IMR-90 (cell line): ENCODE measurements at regions not wholly inside any gene's neighbourhood (a gene's known extent, or its start where the extent isn't known, plus 50 kb on each side); places are given as distances from the start of the nearest gene placed in this dataset.

ENCODE experiments used
- ATAC-seq: fragments of 200-7000 bp; cut with Tn5 transposase; 2 replicates; pipeline ENCODE4 v1.9.1; 2020; ENCODE audit warnings: low read depth, mild to moderate bottlenecking, moderate library complexity
- BruUV-seq: library from RNA; stranded (reverse); fragments of 400-500 nt; replicated peaks from 2 replicates; lab custom pipeline; 2021; lab: Mats Ljungman, UMichigan
- CTCF ChIA-PET: fragments of 300-600 bp; formaldehyde crosslinking; extraction: SDS; loops from one replicate; lab custom pipeline; 2021; ENCODE audit warnings: antibody characterized with exemption; lab: Yijun Ruan, JAX
- POLR2A ChIA-PET: fragments of 300-600 bp; sonication (Branson Sonifier 250); formaldehyde crosslinking; loops from one replicate; lab custom pipeline; 2022; ENCODE audit warnings: antibody characterized with exemption; ENCODE audit not compliant: unreplicated experiment; lab: Charles Lee
- DNase-seq: peaks from one replicate; pipeline ENCODE4 v3.0.0; 2013
- H2AFZ ChIP-seq: replicated peaks from 2 replicates; pipeline ENCODE3; 2013; ENCODE audit warnings: low read length, mild to moderate bottlenecking; ENCODE audit not compliant: poor library complexity
- H2AK5ac ChIP-seq: 2 replicates; pipeline ENCODE4 v1.6.1; 2013; ENCODE audit warnings: low read depth, low read length, inconsistent platforms
- H2AK9ac ChIP-seq: replicated peaks from 2 replicates; pipeline ENCODE3; 2013; ENCODE audit warnings: mild to moderate bottlenecking, low read depth, low read length, moderate library complexity; ENCODE audit not compliant: poor library complexity
- H2BK120ac ChIP-seq: 2 replicates; pipeline ENCODE4 v1.6.1; 2013; ENCODE audit warnings: low read depth, low read length, inconsistent platforms
- H2BK15ac ChIP-seq: 3 replicates; pipeline ENCODE4 v1.6.1; 2013; ENCODE audit warnings: low read depth, low read length, inconsistent platforms
- H2BK20ac ChIP-seq: 2 replicates; pipeline ENCODE4 v1.6.1; 2013; ENCODE audit warnings: low read depth, mild to moderate bottlenecking, inconsistent platforms, low read length, moderate library complexity
- H2BK5ac ChIP-seq: 2 replicates; pipeline ENCODE4 v1.6.1; 2013; ENCODE audit warnings: mild to moderate bottlenecking, low read depth, low read length, inconsistent platforms; ENCODE audit not compliant: poor library complexity, severe bottlenecking
- H3K14ac ChIP-seq: replicated peaks from 2 replicates; pipeline ENCODE4 v1.6.1; 2013; ENCODE audit warnings: low read depth, low read length, inconsistent platforms
- H3K18ac ChIP-seq: 2 replicates; pipeline ENCODE4 v1.6.1; 2013; ENCODE audit warnings: low read depth, low read length, control low read depth
- H3K23ac ChIP-seq: 2 replicates; pipeline ENCODE4 v1.6.1; 2013; ENCODE audit warnings: low read depth, low read length, inconsistent platforms
- H3K27ac ChIP-seq: 2 replicates; pipeline ENCODE4 v1.5.1; 2013; ENCODE audit warnings: mild to moderate bottlenecking, control low read depth, low read length; ENCODE audit not compliant: insufficient read depth
- H3K27me3 ChIP-seq: 2 replicates; pipeline ENCODE4 v1.6.1; 2013; ENCODE audit warnings: low read length; ENCODE audit not compliant: control insufficient read depth, insufficient read depth
- H3K36me3 ChIP-seq: 2 replicates; pipeline ENCODE4 v1.6.1; 2013; ENCODE audit warnings: low read length, mixed read lengths; ENCODE audit not compliant: control insufficient read depth, insufficient read depth
- H3K4ac ChIP-seq: 2 replicates; pipeline ENCODE4 v1.6.1; 2013; ENCODE audit warnings: low read depth, low read length, inconsistent platforms
- H3K4me1 ChIP-seq: 2 replicates; pipeline ENCODE4 v1.6.1; 2013; ENCODE audit warnings: low read length, mixed read lengths; ENCODE audit not compliant: control insufficient read depth, insufficient read depth
- H3K4me2 ChIP-seq: 2 replicates; pipeline ENCODE4 v1.6.1; 2013; ENCODE audit warnings: low read depth, mild to moderate bottlenecking, control low read depth, low read length, moderate library complexity
- H3K4me3 ChIP-seq: 2 replicates; pipeline ENCODE4 v1.5.1; 2013; ENCODE audit warnings: low read depth, mild to moderate bottlenecking, control low read depth, low read length, moderate library complexity; ENCODE audit not compliant: insufficient read depth
- H3K56ac ChIP-seq: 2 replicates; pipeline ENCODE4 v1.6.1; 2013; ENCODE audit warnings: low read length, inconsistent platforms; ENCODE audit not compliant: insufficient read depth; ENCODE audit errors: extremely low read depth
- H3K79me1 ChIP-seq, 2 experiments: 2 replicates each; pipeline ENCODE4 v1.6.1; 2013; ENCODE audit warnings: low read length in 2 of 2, inconsistent platforms in 1 of 2, low read depth in 1 of 2
- H3K9ac ChIP-seq: 2 replicates; pipeline ENCODE4 v1.6.1; 2013; ENCODE audit warnings: low read depth, low read length, control low read depth
- H3K9me1 ChIP-seq: 2 replicates; pipeline ENCODE4 v1.6.1; 2013; ENCODE audit warnings: low read length, inconsistent platforms; ENCODE audit not compliant: insufficient read depth
- H3K9me3 ChIP-seq: 2 replicates; pipeline ENCODE4 v1.6.1; 2013; ENCODE audit warnings: low read length; ENCODE audit not compliant: control insufficient read depth, insufficient read depth
- H4K20me1 ChIP-seq: 2 replicates; pipeline ENCODE4 v1.6.1; 2013; ENCODE audit warnings: low read length, inconsistent platforms; ENCODE audit not compliant: insufficient read depth
- H4K5ac ChIP-seq: 2 replicates; pipeline ENCODE4 v1.6.1; 2013; ENCODE audit warnings: mild to moderate bottlenecking, low read depth, low read length, control low read depth
- H4K8ac ChIP-seq, 2 experiments: 2 replicates each; pipeline ENCODE4 v1.6.1; 2013; ENCODE audit warnings: low read depth in 2 of 2, low read length in 2 of 2, control low read depth in 1 of 2, inconsistent platforms in 1 of 2
- H4K91ac ChIP-seq: 2 replicates; pipeline ENCODE4 v1.6.1; 2013; ENCODE audit warnings: low read depth, low read length, inconsistent platforms; ENCODE audit not compliant: insufficient read depth
- BHLHE40 ChIP-seq: fragments of 150-350 bp; IDR thresholded peaks from 2 replicates; pipeline ENCODE4 v1.6.1; 2016; ENCODE audit warnings: mild to moderate bottlenecking, low read depth, low read length
- CEBPB ChIP-seq: IDR thresholded peaks from 2 replicates; pipeline ENCODE4 v1.6.1; 2012; ENCODE audit warnings: low read depth, low read length, improper control_type of control experiment
- CHD1 ChIP-seq: IDR thresholded peaks from 2 replicates; pipeline ENCODE4 v1.6.1; 2012; ENCODE audit warnings: low read depth, low read length, improper control_type of control experiment
- CTCF ChIP-seq: conservative IDR thresholded peaks from 2 replicates; pipeline ENCODE4 v1.5.1; 2012; ENCODE audit warnings: mild to moderate bottlenecking, low read depth, low read length, improper control_type of control experiment
- ELK1 ChIP-seq: fragments of 150-350 bp; IDR thresholded peaks from 2 replicates; pipeline ENCODE4 v1.6.1; 2016; ENCODE audit warnings: low read depth, mild to moderate bottlenecking, low read length, moderate library complexity, borderline replicate concordance
- FOS ChIP-seq: fragments of 150-350 bp; IDR thresholded peaks from 2 replicates; pipeline ENCODE4 v1.6.1; 2016; ENCODE audit warnings: low read depth, low read length
- MAFK ChIP-seq: IDR thresholded peaks from 2 replicates; pipeline ENCODE4 v1.6.1; 2012; ENCODE audit warnings: low read depth, low read length, improper control_type of control experiment
- MAZ ChIP-seq: IDR thresholded peaks from 2 replicates; pipeline ENCODE4 v1.6.1; 2012; ENCODE audit warnings: low read depth, mild to moderate bottlenecking, low read length, improper control_type of control experiment, moderate library complexity, borderline replicate concordance
- MXI1 ChIP-seq: IDR thresholded peaks from 2 replicates; pipeline ENCODE4 v1.6.1; 2012; ENCODE audit warnings: low read depth, mild to moderate bottlenecking, low read length, moderate library complexity, borderline replicate concordance
- NFE2L2 ChIP-seq: fragments of 150-350 bp; IDR thresholded peaks from 2 replicates; pipeline ENCODE4 v1.6.1; 2016; ENCODE audit warnings: low read depth, mild to moderate bottlenecking, low read length
- POLR2A ChIP-seq: IDR thresholded peaks from 2 replicates; pipeline ENCODE4 v1.6.1; 2012; ENCODE audit warnings: mild to moderate bottlenecking, low read depth, low read length
- RAD21 ChIP-seq: IDR thresholded peaks from 2 replicates; pipeline ENCODE4 v1.6.1; 2012; ENCODE audit warnings: low read length, improper control_type of control experiment
- RCOR1 ChIP-seq: IDR thresholded peaks from 2 replicates; pipeline ENCODE4 v1.6.1; 2012; ENCODE audit warnings: mild to moderate bottlenecking, low read length, improper control_type of control experiment; ENCODE audit not compliant: insufficient replicate concordance
- RFX5 ChIP-seq: IDR thresholded peaks from 2 replicates; pipeline ENCODE4 v1.8.0; 2012; ENCODE audit warnings: low read depth, mild to moderate bottlenecking, low read length, moderate library complexity
- SMC3 ChIP-seq: fragments of 150-350 bp; IDR thresholded peaks from 2 replicates; pipeline ENCODE4 v1.6.1; 2016; ENCODE audit warnings: low read depth, mild to moderate bottlenecking, antibody characterized with exemption, low read length, moderate library complexity
- USF2 ChIP-seq: fragments of 150-350 bp; IDR thresholded peaks from 2 replicates; pipeline ENCODE4 v1.6.1; 2017; ENCODE audit warnings: mild to moderate bottlenecking, antibody characterized with exemption, low read length, low read depth
- WGBS, 2 experiments: methylation state at CpG; one replicate each; pipeline versions ENCODE4 v1.1.5 to v1.1.7; 2013; ENCODE audit warnings: missing lambda C conversion rate in 2 of 2; ENCODE audit not compliant: insufficient read length in 1 of 2; ENCODE audit errors: extremely low coverage in 2 of 2; 5-methylcytosine and 5-hydroxymethylcytosine counted together
- dilution Hi-C: fragments of 300-500 bp; cut with HindIII; formaldehyde crosslinking; loops from one replicate; pipeline ENCODE4 v1.14.3; 2018; ENCODE audit warnings: low sequenced_read_pairs; ENCODE audit not compliant: unreplicated experiment
- in situ Hi-C: fragments of 300-500 bp; cut with MboI; formaldehyde crosslinking; loops from 3 replicates; pipeline ENCODE4 v1.14.3; 2019; ENCODE audit warnings: low sequenced_read_pairs, inconsistent platforms, mixed read lengths
- intact Hi-C: fragments of 100-400 bp; cut with micrococcal nuclease; formaldehyde crosslinking; loops from 2 replicates; pipeline ENCODE4 v1.10.0; 2022

- Histone ChIP-seq H3K9ac (no peak overlapping the region), H4K20me1 (no peaks in the 10 kb centered on the region), H3K36me3 (no peaks in the 10 kb centered on the region), H3K9me1 (0 out of 2 replicates have a peak, but pooled peaks cover 2% of the 10 kb centered on the region), H3K4me3 (no peak overlapping the region), H4K5ac (no peak overlapping the region), H3K79me1 (no peaks in the 10 kb centered on the region), H2AFZ (no peak overlapping the region), H2BK120ac (no peak overlapping the region), H3K4me2 (no peak overlapping the region), H2BK20ac (no peak overlapping the region), H3K23ac (no peak overlapping the region), H2AK5ac (no peak overlapping the region), H2BK15ac (no peak overlapping the region; the same call in 2 of the 3 replicates), H4K91ac (no peak overlapping the region), H3K14ac (no peak overlapping the region), H3K4me1 (0 out of 2 replicates have a peak, but pooled peaks cover 2% of the 10 kb centered on the region), H3K9me3 (peaks cover 2% of the 10 kb centered on the region; the same call in 1 of the 2 replicates), H3K27me3 (no peaks in the 10 kb centered on the region; the same call in 1 of the 2 replicates), H2AK9ac (no peak overlapping the region), H4K8ac (no peak overlapping the region), H2BK5ac (no peak overlapping the region), H3K27ac (no peak overlapping the region), H3K4ac (no peak overlapping the region), H3K18ac (no peak overlapping the region), H3K56ac (no peak overlapping the region)
- DNase-seq (no peak), ATAC-seq (no peak)
- WGBS, 2 experiments, result 60% methylated on average over 1 of the region's 3 CpGs; no CpG with 5 or more reads in 1 of the 2 experiments
- in situ Hi-C loops (no loop called here), dilution Hi-C loops (no loop called here), intact Hi-C loops (no loop called here)
- POLR2A ChIA-PET, result no interaction called here
- BruUV-seq, result no TSS peak
- CTCF ChIA-PET, result no interaction called here
- TF ChIP-seq ELK1 (no peak), FOS (no peak), CTCF (no peak), MAFK (no peak), RCOR1 (no peak), RFX5 (no peak), POLR2A (no peak), MXI1 (no peak), USF2 (no peak), CHD1 (no peak), SMC3 (no peak), MAZ (no peak), NFE2L2 (no peak), RAD21 (no peak), BHLHE40 (no peak), CEBPB (no peak)
Measured at GRCh38 chr1:55951291-55951690, 628.1 kb downstream of the PLPP3 start.
